GM18502 (cell line): ENCODE measurements at regions not wholly inside any gene's neighbourhood (a gene's known extent, or its start where the extent isn't known, plus 50 kb on each side); places are given as distances from the start of the nearest gene placed in this dataset.

ENCODE experiments used
- ATAC-seq: cut with Tn5 transposase; IDR thresholded peaks from one replicate; pipeline ENCODE4 v1.9.1; 2021; ENCODE audit warnings: mild to moderate bottlenecking; ENCODE audit not compliant: unreplicated experiment, poor library complexity

DNA sequence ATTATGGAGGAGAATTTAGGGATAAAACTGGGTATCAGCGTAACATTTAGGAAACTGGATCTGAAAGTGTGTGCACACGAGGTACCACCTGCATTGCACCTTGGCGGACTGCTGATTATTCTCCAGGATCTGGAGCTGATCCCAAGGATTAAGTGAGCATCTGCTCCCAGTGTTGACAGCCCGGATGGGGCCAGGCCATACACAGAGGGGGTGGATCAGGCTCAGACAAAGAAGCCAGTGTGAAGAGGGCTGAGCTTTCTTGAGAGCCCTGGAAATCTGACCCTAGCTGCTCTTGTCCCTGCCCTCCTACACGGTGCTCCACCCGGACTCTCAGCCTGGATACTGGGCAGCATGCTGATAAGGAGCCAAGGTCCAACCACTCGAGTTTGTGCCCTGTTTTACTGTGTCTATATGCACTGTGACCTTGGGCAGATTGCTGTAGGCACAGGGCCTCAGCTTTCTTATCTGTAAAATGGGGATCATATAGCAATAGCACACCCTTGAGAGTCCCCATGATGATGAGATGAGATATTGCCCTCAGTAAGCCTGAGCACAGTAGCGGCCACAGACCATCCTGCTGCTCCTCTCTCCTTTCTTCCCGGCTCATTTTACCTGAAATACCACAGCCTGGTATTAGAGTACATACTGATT lies 396.8 kb upstream of the CELF4 start:
- no peak for ATAC-seq

DNA sequence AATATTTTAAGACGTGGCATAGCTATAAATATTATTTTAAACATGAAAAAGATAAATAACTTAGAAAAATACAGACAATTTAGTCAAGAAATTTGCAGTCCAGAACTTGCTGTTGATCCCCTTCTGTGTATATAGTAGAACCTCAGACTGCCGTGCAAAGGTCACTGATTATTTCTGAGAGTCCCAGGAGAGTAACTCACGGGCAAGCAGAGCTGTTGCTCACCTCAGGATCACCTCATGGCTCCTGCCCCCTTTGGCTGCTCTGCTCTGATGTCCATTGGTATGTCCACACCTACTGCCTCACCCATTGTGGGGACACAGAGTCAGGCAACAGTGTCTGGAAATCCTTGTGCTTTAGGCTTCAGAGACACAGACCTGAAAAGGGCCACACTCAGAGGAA lies 392.9 kb upstream of the CELF4 start:
- no peak for ATAC-seq

DNA sequence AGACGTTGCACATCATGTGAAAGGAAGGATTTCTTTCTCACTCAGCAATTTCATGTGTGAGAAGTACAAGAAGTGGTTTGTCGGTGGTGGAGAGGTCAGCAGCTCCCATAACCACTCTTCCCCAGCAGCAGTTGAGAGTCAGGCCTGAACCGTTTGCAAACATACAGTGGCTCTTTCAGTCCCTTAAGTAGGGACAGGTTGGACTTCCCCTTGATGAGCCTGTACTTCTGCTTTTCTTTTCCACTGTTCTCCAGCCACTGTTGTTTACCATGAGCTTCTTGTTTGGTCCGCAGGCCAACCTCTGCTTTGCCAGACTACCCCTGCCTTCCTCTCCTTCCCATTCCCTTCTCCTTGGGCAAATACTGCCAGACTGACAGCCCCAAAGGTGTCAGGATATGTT lies 391.3 kb upstream of the CELF4 start:
- no peak for ATAC-seq

DNA sequence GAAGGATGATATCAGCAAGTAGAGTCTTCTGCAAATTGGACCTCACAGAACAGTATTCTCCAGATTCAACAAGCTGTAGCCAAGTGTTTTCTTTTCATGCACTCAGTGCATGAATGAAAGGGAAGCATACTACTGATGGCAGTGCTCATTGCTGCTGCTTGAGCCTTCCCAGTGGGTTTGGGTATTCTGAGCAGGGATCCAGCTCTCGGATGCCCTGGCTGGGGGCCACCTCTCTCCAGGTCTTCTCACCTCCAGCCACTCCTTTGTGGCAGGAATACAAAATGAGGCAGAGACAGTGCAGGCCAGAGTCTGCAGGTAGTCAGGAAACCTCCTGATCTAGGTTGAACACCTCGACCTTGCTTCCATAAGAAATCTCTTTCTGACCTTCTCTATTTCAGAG lies 390.4 kb upstream of the CELF4 start:
- no peak for ATAC-seq

DNA sequence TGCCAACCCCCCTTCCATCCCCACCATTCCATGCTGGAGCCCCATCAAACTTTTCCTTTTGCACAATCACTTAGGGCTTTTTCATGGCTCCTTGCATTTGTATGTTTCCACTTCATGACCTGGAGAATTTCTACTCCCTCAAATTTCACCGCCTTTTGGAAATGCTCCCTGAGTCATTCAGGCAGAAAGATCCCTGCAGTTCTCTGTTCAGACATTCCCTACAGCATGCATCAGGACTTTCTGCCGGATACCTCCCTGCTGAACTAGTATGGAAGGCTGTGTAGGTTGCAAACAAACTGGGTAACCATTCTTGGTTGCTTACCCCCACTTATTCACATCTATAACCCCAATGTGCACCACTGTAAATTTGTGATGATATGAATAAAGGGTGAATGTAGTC lies 389.6 kb upstream of the CELF4 start:
- ATAC-seq: no peak

DNA sequence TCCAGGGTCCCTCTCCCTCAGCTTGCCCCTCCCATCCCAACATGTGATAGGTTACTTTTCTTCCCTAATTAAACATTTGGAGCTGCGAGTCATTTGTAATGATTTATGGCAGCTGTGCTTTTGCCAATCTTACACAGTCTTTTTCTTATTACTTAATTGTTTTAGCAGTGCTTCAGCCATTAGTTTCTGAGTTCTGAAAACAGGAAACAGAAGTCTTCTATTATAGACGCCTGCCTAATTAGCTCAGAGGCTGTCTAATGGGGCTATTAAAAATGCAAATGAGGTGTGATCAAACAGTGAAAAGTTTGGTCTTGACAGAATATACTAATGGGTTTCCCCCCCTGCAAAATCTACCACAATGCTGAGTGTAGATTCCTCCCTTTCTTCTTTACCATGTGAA lies 388.3 kb upstream of the CELF4 start:
- no peak for ATAC-seq

DNA sequence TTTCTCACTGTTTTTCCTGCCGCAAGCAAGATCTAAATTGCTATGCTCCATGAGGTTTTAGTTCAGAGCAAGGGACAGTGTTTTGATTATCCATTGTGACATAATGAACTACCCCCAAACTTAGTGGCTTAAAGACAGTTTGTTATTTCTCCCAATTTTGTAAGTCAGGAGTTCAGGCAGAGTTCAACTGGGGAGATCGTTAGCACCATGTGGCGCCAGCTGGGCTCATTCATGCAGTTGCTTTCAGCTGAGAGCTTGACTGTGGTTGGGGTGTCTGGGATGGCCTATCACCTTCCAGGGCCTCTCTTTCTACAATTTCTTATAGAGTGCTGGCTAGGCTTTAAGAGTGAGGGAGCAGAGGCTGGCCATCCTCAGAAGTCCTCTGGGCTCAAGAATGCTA lies 382.9 kb upstream of the CELF4 start:
- ATAC-seq: no peak

DNA sequence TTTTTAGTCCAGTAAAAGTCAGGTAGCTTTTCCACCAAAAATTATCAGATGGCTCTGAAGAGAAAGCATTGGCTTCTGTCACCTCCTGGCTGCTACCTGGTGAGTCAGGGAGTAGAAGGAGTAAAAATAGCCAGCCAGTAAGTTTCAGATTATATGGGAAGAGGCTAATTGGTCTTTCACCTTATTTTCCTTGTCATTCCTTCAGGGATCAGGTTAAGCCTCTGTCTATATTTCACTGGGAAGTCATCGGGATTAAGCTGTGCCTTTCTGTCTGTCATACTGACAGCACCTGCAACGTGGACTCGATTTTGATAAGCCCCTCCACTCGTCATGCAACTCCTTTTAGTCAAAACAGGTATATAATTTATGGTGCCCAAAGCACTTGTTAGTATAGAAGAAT lies 380.7 kb upstream of the CELF4 start:
- no peak for ATAC-seq

DNA sequence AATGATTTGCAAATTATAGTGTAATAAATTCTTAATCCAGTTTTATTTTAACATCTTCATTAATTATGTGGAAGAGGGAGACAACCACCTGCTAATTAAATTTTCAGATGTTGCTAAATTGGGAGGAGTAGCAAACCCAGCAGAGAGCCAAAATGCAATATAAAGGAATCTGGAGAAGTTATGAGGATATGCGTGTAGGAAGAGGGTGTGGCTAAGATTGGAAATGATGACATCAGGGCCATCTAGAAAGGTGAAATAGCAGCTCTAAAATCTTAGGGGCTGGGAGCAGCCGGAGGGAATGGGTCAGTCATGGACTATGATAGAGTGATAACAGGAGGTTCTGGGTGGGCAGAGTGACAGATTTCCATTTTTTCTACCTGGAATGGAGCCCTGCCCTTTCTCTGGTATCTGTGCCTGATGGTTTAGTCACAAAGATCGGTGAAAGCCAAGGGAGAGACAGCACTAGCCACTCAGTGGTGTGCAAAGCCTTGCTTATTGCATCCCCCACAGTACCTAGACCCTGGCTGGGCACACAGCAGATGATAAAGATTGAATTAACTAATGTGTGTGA lies 379.2 kb upstream of the CELF4 start:
- no peak for ATAC-seq

DNA sequence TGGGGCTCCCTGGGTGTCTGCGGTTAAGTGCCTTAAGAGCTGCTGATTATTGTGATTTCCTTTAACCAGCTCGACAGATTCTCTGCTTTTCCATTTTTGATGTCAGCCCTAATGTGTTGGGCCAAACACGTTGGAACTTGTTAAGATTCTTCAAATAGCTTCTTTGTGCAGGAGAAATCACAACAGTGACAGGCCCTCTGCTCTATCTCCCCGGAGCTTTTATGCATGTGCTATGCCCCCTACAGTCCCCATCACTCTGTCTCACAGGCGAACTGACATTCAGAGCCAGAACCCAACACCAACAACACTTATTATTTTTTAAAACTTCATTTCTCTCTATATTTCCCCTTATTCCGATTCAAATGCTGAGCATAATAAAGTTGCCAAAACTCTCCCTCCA lies 371.7 kb upstream of the CELF4 start:
- ATAC-seq: no peak

DNA sequence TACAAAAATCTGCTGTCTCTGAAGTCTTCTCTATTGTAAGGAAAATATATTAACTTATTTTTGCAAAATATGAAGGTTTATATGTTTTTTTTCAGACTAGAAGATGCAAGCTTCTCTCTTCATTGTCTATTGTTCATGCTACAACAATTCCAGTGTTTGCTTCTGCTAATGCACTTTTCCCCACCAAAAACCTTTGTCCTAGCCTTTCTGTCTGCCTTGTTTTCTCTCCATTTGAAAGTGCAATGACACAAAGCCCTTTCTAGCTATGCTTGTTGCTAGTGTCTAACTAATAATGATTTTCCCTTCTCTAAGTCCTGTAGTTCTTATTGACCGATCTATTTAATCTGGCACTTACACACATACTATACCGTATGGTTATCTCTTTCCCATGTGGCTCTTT lies 369.5 kb upstream of the CELF4 start:
- no peak for ATAC-seq

DNA sequence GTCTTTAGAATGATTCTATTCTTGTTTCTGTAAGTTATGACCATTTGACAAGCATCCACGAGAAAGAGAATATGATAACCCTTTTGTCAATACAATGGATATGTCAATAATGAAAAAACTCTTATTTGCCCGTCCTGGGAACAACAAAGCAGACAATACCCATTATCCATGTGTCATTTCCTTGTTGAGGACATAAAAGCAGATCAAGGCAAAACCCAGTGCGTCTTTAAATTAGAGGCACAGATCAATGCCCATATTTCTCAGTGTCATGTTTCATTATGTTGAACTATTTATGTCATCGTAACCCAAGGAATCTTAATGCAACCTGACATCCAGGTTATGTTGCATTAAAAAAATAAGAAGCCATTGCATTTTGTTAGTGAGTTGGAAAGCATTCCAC lies 365.0 kb upstream of the CELF4 start:
- no peak for ATAC-seq

DNA sequence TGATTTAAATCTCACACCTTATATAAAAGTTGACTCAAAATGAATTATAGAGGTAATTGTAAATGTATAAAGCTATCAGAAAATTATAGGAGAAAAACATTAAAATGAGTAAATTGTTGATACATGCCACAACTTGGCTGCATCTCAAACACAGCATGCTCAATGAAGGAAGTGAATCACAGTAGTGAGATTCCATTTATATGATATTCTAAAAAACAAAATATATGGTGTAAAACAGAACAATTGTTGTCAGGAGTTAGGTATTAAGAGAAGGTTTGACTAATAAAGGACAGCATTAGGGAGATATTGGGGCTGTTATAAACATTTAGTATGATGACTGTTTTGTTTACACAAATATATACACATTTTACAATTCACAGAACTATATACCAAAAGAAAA lies 356.6 kb upstream of the CELF4 start:
- no peak for ATAC-seq

DNA sequence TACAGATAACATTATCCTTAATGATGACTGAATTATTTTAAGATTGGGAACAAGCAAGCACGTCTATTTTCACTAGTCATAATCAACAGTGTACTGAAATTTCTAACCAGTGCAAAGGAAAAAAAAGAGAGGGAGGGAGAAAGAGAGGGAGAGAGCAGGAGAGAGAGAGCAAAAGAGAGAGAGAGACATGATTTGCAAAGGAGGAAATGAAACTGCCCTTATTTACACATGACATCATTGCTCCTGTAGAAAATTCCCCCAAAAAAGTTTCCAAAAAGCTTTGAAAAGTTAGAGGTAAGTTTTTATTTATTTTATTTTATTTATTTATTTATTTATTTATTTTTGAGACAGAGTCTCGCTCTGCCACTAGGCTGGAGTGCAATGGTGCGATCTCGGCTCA lies 355.3 kb upstream of the CELF4 start:
- ATAC-seq: no peak

DNA sequence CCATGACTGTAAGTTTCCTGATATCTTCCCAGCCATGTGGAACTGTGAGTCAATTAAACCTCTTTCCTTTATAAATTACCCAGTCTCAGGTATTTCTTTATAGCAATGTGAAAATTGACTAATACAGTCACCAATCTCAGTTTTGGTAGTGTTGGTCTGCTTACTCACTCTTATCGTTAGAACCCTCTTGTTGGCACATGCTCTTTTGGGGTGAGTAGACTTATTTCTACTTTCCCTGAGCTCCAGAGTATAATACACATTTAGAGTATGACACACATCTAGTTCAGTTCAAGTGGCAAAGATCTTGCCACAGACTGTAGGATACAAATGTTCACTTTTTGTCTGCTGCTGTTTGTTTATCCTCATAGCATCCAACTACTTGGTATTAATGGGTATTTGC lies 347.5 kb upstream of the CELF4 start:
- no peak for ATAC-seq

DNA sequence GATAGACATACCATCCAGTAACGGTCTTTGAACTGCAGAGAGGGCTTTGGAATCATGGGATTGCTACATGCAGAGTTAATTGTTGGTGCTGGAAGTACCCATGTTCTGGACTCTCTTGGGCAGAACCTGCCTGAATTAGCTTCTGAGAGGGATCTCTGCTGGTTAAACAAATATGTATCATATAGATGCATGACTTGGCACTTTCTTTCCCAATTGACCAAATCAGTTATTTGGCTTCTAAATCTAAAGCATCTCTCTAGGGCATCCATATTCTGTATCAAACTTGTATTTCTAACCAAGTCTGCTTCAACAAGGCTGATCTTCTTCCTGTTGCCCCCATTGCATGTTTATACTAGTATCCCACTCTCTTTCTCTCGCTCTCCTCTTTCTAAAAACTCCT lies 336.7 kb upstream of the CELF4 start:
- no peak for ATAC-seq

DNA sequence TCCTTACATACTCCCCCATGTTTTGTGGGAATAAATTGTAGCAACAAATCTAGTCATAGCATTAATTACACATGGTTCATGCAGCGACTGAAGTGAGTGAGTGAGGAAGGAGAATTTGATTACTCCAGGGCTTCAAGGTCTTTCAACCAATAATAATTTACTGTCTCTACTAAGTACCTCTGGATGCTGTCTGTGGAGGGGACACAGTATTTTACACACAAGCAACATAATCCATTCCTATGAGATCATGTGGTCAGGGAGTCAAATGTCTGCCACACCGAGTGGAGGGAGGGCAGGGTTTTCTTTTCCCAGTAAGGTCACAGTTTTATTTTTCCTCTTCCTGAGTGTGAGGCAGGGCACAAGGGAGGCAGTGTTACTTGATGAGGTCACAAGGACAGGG lies 334.7 kb upstream of the CELF4 start:
- ATAC-seq: no peak

DNA sequence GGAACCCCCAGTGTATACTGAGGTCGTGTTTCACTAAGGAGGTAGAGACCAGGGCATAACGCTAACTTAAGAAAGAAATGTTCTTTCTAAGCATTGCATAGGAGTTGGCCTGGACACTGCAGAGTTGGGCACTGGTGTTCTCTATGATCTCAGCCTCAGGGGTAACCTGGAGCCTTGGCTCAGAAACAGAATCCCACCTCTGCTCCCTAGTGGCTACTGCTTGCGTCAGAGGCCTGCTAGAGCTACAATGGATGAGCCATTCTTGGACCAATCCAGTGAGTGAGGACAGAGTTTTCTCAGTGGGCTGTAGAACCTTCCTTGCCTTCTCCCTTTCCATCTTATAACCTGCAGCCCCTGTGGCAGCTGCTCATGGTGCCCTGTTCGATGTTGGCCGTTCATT lies 324.4 kb upstream of the CELF4 start:
- ATAC-seq: no peak

DNA sequence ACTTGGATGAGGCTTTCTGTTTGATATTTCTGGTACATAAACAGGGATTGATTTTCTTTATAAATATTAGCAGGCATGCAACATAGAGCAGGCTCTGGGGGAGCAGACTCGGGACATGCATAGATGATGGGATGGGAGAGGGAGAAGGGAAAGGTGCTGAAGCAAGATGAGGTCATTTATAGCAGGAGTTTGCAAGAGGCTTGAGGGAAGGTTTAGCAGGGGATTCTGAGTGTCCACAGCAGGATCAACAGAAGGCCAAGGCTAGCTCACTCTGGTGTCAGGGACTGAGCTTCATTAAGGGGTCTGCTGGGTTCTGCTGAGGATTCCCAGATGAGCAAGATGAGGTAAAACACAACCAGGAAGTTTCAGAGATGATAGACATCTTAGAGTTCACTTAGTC lies 309.1 kb upstream of the CELF4 start:
- no peak for ATAC-seq

DNA sequence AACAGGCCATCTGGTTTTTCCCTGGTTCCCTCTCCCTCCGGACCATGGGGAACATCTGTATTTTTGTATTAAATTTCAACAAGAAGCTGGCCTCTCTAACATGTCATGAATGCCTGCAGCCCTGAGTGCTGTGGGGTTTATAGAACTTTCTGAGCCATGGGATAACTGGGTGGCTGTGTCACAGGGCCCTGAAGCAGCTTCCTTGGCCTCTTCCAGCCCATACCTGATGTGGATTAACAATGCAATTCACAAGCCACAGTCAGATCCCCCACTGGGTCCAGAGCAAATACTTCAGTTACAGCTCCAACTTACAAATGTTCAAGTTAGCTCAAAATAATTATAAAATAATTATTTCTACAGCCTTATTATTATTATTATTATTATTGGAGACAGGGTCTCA lies 307.8 kb upstream of the CELF4 start:
- no peak for ATAC-seq

DNA sequence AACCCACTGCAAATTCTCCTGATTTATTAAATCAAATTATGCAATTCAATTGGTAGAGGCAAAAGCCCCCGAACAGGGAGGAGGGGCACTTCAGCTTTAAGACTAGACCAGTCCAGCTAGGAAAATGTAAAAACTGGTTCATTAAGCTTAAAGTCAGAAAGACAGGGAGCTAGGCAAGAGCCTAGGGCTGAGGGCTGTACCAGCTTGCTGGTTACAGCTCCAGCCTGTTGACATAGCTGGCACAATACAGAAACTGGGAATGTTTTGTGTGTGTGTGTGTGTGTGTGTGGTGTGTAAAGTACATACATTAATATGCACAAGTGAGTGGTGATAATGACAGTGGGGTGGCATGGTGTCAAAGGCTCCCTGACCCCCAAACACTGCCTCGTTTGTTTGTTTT lies 307.0 kb upstream of the CELF4 start:
- no peak for ATAC-seq

DNA sequence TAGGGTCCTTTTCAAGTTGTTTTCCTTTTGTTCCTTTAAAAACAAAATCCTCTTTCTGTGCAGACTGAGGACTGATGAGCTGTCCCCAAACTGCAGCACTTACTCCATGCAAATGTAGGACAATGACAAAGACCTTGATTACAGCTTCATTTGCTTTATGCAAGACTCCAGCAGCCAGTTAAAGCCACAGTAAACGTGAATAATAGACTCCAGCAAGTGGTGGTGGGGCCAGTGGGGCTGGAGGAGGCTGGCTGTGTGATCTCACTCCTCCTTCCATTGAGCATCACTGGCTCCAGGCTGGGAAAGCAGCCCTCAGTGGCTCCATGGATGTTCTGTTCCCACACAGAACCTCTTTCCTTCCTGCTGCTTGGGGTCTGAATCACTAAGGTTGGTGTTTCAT lies 306.0 kb upstream of the CELF4 start:
- no peak for ATAC-seq

DNA sequence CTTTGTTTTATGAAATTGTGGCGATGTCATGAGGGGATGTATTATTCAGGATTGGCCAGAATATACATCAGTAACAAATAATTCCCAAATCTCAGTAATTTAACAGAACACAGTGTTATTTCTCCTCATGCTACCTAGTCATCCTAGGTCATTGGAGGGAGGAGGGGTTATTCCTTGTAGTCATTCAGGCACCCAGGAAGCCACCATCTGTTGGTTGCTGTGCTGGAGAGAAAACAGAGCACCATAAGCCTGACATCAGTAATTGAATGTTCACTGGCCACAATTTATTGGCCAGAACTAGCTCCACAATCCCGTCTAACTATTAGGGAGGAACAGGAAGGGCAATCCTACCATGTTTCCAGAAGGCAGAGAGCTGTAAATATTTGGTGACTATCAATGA lies 303.5 kb upstream of the CELF4 start:
- no peak for ATAC-seq
